Endothelial cell of umbilical vein (primary cell): ENCODE measurements at regions not wholly inside any gene's neighbourhood (a gene's known extent, or its start where the extent isn't known, plus 50 kb on each side); places are given as distances from the start of the nearest gene placed in this dataset.

Source experiments
- BruUV-seq: library from RNA; stranded (reverse); fragments of 400-500 nt; replicated peaks from 2 replicates; lab custom pipeline; 2021; lab: Mats Ljungman, UMichigan
- CTCF ChIA-PET: fragments of 300-600, 350-600 bp; sonication (Branson Sonifier 250); formaldehyde crosslinking; loops from one replicate; lab custom pipeline; 2021; ENCODE audit warnings: antibody characterized with exemption, inconsistent platforms; lab: Charles Lee
- POLR2A ChIA-PET: fragments of 300-600, 350-600 bp; sonication (Branson Sonifier 250); formaldehyde crosslinking; loops from one replicate; lab custom pipeline; 2021; ENCODE audit warnings: antibody characterized with exemption, inconsistent platforms; lab: Charles Lee
- DNase-seq: peaks from one replicate; pipeline ENCODE4 v3.0.0-alpha.2; 2011; ENCODE audit warnings: low read depth, low spot score
- FAIRE-seq: peaks from 2 replicates; lab custom pipeline; 2011; peaks lifted over from hg19 to GRCh38; lab: Jason Lieb, UNC
- H2AFZ ChIP-seq: 2 replicates; pipeline ENCODE4 v1.6.0; 2012; ENCODE audit warnings: low read depth, low read length, control low read depth, inconsistent platforms
- H3K27ac ChIP-seq: 2 replicates; pipeline ENCODE4 v1.5.1; 2011; ENCODE audit warnings: low read depth, mild to moderate bottlenecking, control low read depth, low read length, moderate library complexity; ENCODE audit not compliant: insufficient read depth
- H3K27me3 ChIP-seq, 2 experiments: 2 replicates each; pipeline versions ENCODE4 v1.6.0 to v1.6.1; 2011; ENCODE audit warnings: low read length in 2 of 2, mixed read lengths in 1 of 2; ENCODE audit not compliant: control insufficient read depth in 2 of 2, insufficient read depth in 2 of 2
- H3K36me3 ChIP-seq, 2 experiments: 2 replicates in 1 of 2; 3 replicates in 1 of 2; pipeline ENCODE4 v1.5.1; 2011; ENCODE audit warnings: low read length in 2 of 2, mild to moderate bottlenecking in 1 of 2, moderate library complexity in 1 of 2; ENCODE audit not compliant: control insufficient read depth in 2 of 2, insufficient read depth in 2 of 2; ENCODE audit errors: extremely low read depth in 1 of 2
- H3K4me1 ChIP-seq: 3 replicates; pipeline ENCODE4 v1.5.1; 2011; ENCODE audit warnings: mild to moderate bottlenecking, low read length; ENCODE audit not compliant: control insufficient read depth, insufficient read depth; ENCODE audit errors: extremely low read depth
- H3K4me2 ChIP-seq: 2 replicates; pipeline ENCODE4 v1.6.1; 2011; ENCODE audit warnings: low read length, control low read depth, mixed read lengths; ENCODE audit not compliant: insufficient read depth
- H3K4me3 ChIP-seq, 3 experiments: fragments of 200-600 bp in 1 of 3; sonication (generic), shearing (Covaris generic) in 1 of 3; replicated peaks in 1 of 3; 2 replicates each; pipeline ENCODE4 v1.5.1; 2011 to 2016; ENCODE audit warnings: control low read depth in 3 of 3, low read length in 3 of 3, mild to moderate bottlenecking in 2 of 3, inconsistent platforms in 1 of 3, low read depth in 1 of 3, moderate library complexity in 1 of 3; ENCODE audit not compliant: insufficient read depth in 1 of 3
- H3K79me2 ChIP-seq: 2 replicates; pipeline ENCODE4 v1.6.0; 2012; ENCODE audit warnings: low read length, inconsistent platforms; ENCODE audit not compliant: control insufficient read depth, insufficient read depth
- H3K9ac ChIP-seq: replicated peaks from 2 replicates; pipeline ENCODE3; 2011; ENCODE audit warnings: low read length, control low read depth; ENCODE audit not compliant: insufficient read depth; ENCODE audit errors: extremely low read depth
- H3K9me1 ChIP-seq: replicated peaks from 3 replicates; pipeline ENCODE4 v1.6.0; 2011; ENCODE audit warnings: mild to moderate bottlenecking, low read length; ENCODE audit not compliant: control insufficient read depth, insufficient read depth; ENCODE audit errors: extremely low read depth
- H3K9me3 ChIP-seq: replicated peaks from 2 replicates; pipeline ENCODE4 v1.5.1; 2012; ENCODE audit warnings: low read length, inconsistent platforms; ENCODE audit not compliant: control insufficient read depth, insufficient read depth
- H4K20me1 ChIP-seq: replicated peaks from 2 replicates; pipeline ENCODE3; 2011; ENCODE audit warnings: mild to moderate bottlenecking, low read length; ENCODE audit not compliant: control insufficient read depth, insufficient read depth; ENCODE audit errors: extremely low read depth
- EZH2 ChIP-seq: IDR thresholded peaks from 2 replicates; pipeline ENCODE4 v1.6.1; 2012; ENCODE audit warnings: borderline replicate concordance, low read depth, mild to moderate bottlenecking, moderate library complexity, low read length, inconsistent platforms; ENCODE audit not compliant: severe bottlenecking
- FOS ChIP-seq: IDR thresholded peaks from 2 replicates; pipeline ENCODE4 v1.6.1; 2011; ENCODE audit warnings: mild to moderate bottlenecking, low read length, moderate library complexity, borderline replicate concordance; ENCODE audit not compliant: insufficient read depth
- GATA2 ChIP-seq: IDR thresholded peaks from 2 replicates; pipeline ENCODE4 v1.7.0; 2011; ENCODE audit warnings: low read depth, mild to moderate bottlenecking, moderate library complexity, mixed read lengths, low read length; ENCODE audit not compliant: insufficient read length, insufficient read depth
- JUN ChIP-seq: IDR thresholded peaks from 2 replicates; pipeline ENCODE4 v1.6.1; 2011; ENCODE audit warnings: borderline replicate concordance, low read depth; ENCODE audit not compliant: insufficient read length, insufficient read depth
- MYC ChIP-seq: IDR thresholded peaks from one replicate; pipeline ENCODE4 v1.6.1; 2011; ENCODE audit warnings: mild to moderate bottlenecking, low read depth, low read length
- POLR2A ChIP-seq: IDR thresholded peaks from 2 replicates; pipeline ENCODE4 v1.6.1; 2012; ENCODE audit warnings: low read depth, mild to moderate bottlenecking, control low read depth, low read length
- POLR2AphosphoS5 ChIP-seq: IDR thresholded peaks from 2 replicates; pipeline ENCODE4 v1.6.1; 2012; ENCODE audit warnings: low read depth, mild to moderate bottlenecking, control low read depth, low read length, moderate library complexity; ENCODE audit not compliant: insufficient read depth
- dilution Hi-C: fragments of 300-500 bp; cut with MboI; formaldehyde crosslinking; loops from one replicate; pipeline ENCODE4 v1.15.0; 2019; ENCODE audit warnings: low sequenced_read_pairs; ENCODE audit not compliant: extremely low pct_ligation_motif_present
- intact Hi-C: fragments of 100-400 bp; cut with micrococcal nuclease; formaldehyde crosslinking; loops from one replicate; pipeline ENCODE4 v1.10.0; 2022
- TF ChIP-seq, protein P1 (sequence below), 2 donors: IDR thresholded peaks; 1 replicate in 1 of 2; 2 replicates in 1 of 2; pipeline ENCODE4 v1.5.1; 2011; ENCODE audit warnings: low read length in 2 of 2, mild to moderate bottlenecking in 2 of 2, moderate library complexity in 2 of 2, control low read depth in 1 of 2, inconsistent platforms in 1 of 2, low read depth in 1 of 2; ENCODE audit not compliant: insufficient read depth in 1 of 2; ENCODE audit errors: extremely low read depth in 1 of 2
- TF ChIP-seq, protein P2 (sequence below): IDR thresholded peaks from 2 replicates; pipeline ENCODE4 v1.6.1; 2011; ENCODE audit not compliant: insufficient read depth, insufficient read length

DNA sequence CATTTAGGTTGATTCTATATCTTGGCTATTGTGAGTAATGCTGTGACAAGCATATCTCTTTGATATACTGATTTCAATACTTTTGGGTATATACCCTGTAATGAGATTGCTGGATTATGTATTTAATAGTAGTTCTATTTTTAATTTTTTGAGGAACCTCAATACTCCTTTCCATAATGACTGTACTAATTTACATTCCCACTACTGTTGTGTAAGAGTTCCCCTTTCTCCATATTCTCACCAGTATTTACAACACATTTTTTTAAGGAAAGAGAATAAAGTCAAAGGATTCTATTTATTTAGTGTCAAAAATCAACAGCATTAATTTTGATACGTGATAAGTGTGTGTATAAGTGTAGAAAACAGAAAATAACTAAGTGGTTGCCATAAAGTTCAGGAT, 356.4 kb upstream of the EDIL3 start:
- intact Hi-C loops = no loop called here
- H3K9me1 ChIP-seq = no peaks in the 10 kb centered on the region
- TF ChIP-seq JUN = no peak
- no peak for TF ChIP-seq MYC
- TF ChIP-seq POLR2AphosphoS5 = no peak
- TF ChIP-seq, protein P1, sequence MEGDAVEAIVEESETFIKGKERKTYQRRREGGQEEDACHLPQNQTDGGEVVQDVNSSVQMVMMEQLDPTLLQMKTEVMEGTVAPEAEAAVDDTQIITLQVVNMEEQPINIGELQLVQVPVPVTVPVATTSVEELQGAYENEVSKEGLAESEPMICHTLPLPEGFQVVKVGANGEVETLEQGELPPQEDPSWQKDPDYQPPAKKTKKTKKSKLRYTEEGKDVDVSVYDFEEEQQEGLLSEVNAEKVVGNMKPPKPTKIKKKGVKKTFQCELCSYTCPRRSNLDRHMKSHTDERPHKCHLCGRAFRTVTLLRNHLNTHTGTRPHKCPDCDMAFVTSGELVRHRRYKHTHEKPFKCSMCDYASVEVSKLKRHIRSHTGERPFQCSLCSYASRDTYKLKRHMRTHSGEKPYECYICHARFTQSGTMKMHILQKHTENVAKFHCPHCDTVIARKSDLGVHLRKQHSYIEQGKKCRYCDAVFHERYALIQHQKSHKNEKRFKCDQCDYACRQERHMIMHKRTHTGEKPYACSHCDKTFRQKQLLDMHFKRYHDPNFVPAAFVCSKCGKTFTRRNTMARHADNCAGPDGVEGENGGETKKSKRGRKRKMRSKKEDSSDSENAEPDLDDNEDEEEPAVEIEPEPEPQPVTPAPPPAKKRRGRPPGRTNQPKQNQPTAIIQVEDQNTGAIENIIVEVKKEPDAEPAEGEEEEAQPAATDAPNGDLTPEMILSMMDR (IDR thresholded peaks at IDR 0.05; ENCODE audit: extremely low read depth in 1 of 2, insufficient read depth in 1 of 2, low read depth in 1 of 2, low read length in 2 of 2) = no peak
- TF ChIP-seq, protein P2, sequence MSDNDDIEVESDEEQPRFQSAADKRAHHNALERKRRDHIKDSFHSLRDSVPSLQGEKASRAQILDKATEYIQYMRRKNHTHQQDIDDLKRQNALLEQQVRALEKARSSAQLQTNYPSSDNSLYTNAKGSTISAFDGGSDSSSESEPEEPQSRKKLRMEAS = no peak
- no peak for TF ChIP-seq GATA2
- no peak for TF ChIP-seq POLR2A
- TF ChIP-seq FOS = no peak
- TF ChIP-seq EZH2 = no peak
- DNase-seq (no peak), FAIRE-seq (no peak)
- BruUV-seq = no TSS peak
- no peaks in the 10 kb centered on the region for H3K36me3 ChIP-seq
- ChIA-PET CTCF (no interaction called here), POLR2A (no interaction called here)
- H3K4me3 ChIP-seq = no peak overlapping the region
- H3K4me1 ChIP-seq = no peaks in the 10 kb centered on the region
- no peak overlapping the region for H3K4me2 ChIP-seq
- no peak overlapping the region for H3K9ac ChIP-seq
- dilution Hi-C loops = no loop called here
- no peaks in the 10 kb centered on the region for H3K9me3 ChIP-seq
- no peaks in the 10 kb centered on the region for H3K27me3 ChIP-seq
- no peak overlapping the region for H2AFZ ChIP-seq
- H3K79me2 ChIP-seq = no peaks in the 10 kb centered on the region
- no peak overlapping the region for H3K27ac ChIP-seq
- H4K20me1 ChIP-seq = no peaks in the 10 kb centered on the region
